GM12873 (cell line): ENCODE measurements at regions not wholly inside any gene's neighbourhood (a gene's known extent, or its start where the extent isn't known, plus 50 kb on each side); places are given as distances from the start of the nearest gene placed in this dataset.

Source experiments
- TF ChIP-seq, protein P1 (sequence below): IDR thresholded peaks from 2 replicates; pipeline ENCODE4 v1.5.1; 2012; ENCODE audit warnings: low read depth, mild to moderate bottlenecking, moderate library complexity, low read length, control low read depth; ENCODE audit not compliant: insufficient read depth; ENCODE audit errors: missing control alignments

GRCh38 chr6:152874846-152875568 is 107.8 kb downstream of the FBXO5 start:
- TF ChIP-seq, protein P1, sequence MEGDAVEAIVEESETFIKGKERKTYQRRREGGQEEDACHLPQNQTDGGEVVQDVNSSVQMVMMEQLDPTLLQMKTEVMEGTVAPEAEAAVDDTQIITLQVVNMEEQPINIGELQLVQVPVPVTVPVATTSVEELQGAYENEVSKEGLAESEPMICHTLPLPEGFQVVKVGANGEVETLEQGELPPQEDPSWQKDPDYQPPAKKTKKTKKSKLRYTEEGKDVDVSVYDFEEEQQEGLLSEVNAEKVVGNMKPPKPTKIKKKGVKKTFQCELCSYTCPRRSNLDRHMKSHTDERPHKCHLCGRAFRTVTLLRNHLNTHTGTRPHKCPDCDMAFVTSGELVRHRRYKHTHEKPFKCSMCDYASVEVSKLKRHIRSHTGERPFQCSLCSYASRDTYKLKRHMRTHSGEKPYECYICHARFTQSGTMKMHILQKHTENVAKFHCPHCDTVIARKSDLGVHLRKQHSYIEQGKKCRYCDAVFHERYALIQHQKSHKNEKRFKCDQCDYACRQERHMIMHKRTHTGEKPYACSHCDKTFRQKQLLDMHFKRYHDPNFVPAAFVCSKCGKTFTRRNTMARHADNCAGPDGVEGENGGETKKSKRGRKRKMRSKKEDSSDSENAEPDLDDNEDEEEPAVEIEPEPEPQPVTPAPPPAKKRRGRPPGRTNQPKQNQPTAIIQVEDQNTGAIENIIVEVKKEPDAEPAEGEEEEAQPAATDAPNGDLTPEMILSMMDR: no peak

DNA sequence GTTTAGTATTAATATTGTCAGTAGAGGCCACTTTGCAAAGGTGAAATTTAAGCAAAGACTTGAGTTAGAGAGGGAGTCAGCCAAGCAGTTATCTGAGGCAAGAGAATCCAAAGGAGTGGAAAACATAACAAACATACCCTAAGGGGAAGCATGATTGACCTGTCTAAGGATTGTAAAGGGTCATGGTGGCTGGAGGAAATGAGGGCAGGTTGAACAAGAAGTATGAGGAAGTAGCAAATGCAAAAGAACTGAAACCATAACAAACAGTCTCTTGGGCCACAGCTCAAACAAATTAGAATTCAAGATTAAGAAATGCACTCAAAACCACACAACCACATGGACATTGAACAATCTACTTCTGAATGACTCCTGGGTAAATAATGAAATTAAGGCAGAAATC is 103.2 kb downstream of the FBXO5 start:
- TF ChIP-seq, protein P1: no peak

- TF ChIP-seq, protein P1: no peak
Observed at GRCh38 chr6:152893187-152893586, 89.7 kb downstream of the FBXO5 start.

DNA sequence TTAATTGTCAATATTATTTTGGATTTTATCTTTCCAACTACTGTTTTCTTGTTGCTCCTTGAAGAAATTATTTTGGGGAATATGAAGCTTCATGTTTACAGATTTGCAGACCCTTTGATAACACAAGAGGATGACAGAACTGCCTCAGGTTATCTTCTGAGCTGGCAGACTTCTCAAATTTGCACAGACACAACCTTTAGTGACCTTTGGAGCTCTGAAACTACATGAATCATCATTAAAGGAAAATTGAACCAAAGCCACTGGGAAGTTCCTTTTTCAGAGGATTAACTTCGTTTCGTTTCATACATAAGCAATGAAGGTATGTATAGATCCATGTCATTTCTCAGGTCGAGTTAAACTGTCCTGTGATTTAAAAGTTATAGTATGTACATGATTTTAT is 85.9 kb downstream of the FBXO5 start:
- TF ChIP-seq, protein P1: no peak

GRCh38 chr6:152897807-152898399 is 84.9 kb downstream of the FBXO5 start:
- TF ChIP-seq, protein P1: peak; percentile 92

DNA sequence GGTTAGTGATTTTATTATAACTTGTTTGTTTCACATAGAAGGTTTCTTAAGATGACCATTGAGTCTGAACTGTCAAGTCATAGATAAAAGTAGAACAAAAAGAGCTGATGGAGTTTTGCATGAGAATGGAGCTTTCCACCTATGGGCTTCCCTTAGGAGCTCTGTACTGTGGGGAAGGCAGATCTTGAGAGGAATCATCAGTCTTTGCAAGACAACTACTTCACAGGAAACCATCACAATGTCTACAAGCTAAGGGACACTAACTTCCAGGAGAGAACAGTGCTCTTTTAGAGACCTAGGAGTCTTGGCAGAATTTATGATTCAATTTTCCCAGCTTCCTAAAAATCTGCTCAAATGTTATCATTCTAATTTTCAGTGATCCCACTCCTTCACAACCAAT is 78.2 kb downstream of the FBXO5 start:
- TF ChIP-seq, protein P1: no peak

GRCh38 chr6:152905551-152906299 is 77.1 kb downstream of the FBXO5 start:
- TF ChIP-seq, protein P1: no peak
